ENCODE measurements at regions not wholly inside any gene's neighbourhood (a gene's known extent, or its start where the extent isn't known, plus 50 kb on each side); places are given as distances from the start of the nearest gene placed in this dataset.

- 65 to 76% (median 72%) methylated on average over 2 of the region's 2 CpGs for WGBS, 5 donors
- no peaks in the 10 kb centered on the region for H3K27me3 ChIP-seq
- no peaks in the 10 kb centered on the region for H3K36me3 ChIP-seq
- no peak overlapping the region for H3K4me3 ChIP-seq
- no peak for DNase-seq
- peaks cover 0 to 15% (median 5%) of the 10 kb centered on the region in 4 donors for H3K4me1 ChIP-seq
- intact Hi-C loops (cut with DNase I; ENCODE audit: low total_unique reads), result no loop called here
- no peak for TF ChIP-seq POLR2A (IDR thresholded peaks at IDR 0.05)
- no peak for TF ChIP-seq CTCF (IDR thresholded peaks at IDR 0.05)
- TF ChIP-seq POLR2AphosphoS5 (IDR thresholded peaks at IDR 0.05), result no peak
- TF ChIP-seq EP300 (IDR thresholded peaks at IDR 0.05), result no peak
- H3K27ac ChIP-seq, result no peak overlapping the region
- H3K9me3 ChIP-seq, result no peaks in the 10 kb centered on the region
Observed at GRCh38 chr10:80701706-80702105, 164.0 kb downstream of the SH2D4B start.

GRCh38 chr10:80702143-80702542, 164.4 kb downstream of the SH2D4B start:
- H3K27me3 ChIP-seq, result no peaks in the 10 kb centered on the region
- DNase-seq, result peak in 1 of 2 donors; percentile 58
- no peaks in the 10 kb centered on the region for H3K36me3 ChIP-seq
- H3K9me3 ChIP-seq, result no peaks in the 10 kb centered on the region
- intact Hi-C loops (cut with DNase I; ENCODE audit: low total_unique reads), result no loop called here
- 62 to 68% (median 66%) methylated on average over 6 of the region's 6 CpGs for WGBS, 5 donors
- H3K4me3 ChIP-seq, result no peak overlapping the region
- H3K27ac ChIP-seq, result no peak overlapping the region
- TF ChIP-seq POLR2AphosphoS5 (IDR thresholded peaks at IDR 0.05) (no peak), POLR2A (IDR thresholded peaks at IDR 0.05) (no peak)
- peaks cover 0 to 15% (median 5%) of the 10 kb centered on the region in 4 donors for H3K4me1 ChIP-seq

- peaks cover 0 to 10% (median 0%) of the 10 kb centered on the region in 4 donors for H3K4me1 ChIP-seq
- no peak overlapping the region for H3K27ac ChIP-seq
- no peak for TF ChIP-seq EP300 (IDR thresholded peaks at IDR 0.05)
- no peak overlapping the region for H3K4me3 ChIP-seq
- intact Hi-C loops (cut with DNase I; ENCODE audit: low total_unique reads), result no loop called here
- H3K36me3 ChIP-seq, result no peaks in the 10 kb centered on the region
- no peaks in the 10 kb centered on the region for H3K9me3 ChIP-seq
- no peak for DNase-seq
- H3K27me3 ChIP-seq, result peaks cover 0 to 3% (median 0%) of the 10 kb centered on the region in 3 donors
Observed at GRCh38 chr10:80705899-80706298, 168.2 kb downstream of the SH2D4B start.

GRCh38 chr10:80708185-80708584, 170.5 kb downstream of the SH2D4B start:
- no peaks in the 10 kb centered on the region for H3K36me3 ChIP-seq
- H3K4me3 ChIP-seq, result no peak overlapping the region
- no peak overlapping the region for H3K27ac ChIP-seq
- H3K4me1 ChIP-seq, result no peaks in the 10 kb centered on the region
- H3K9me3 ChIP-seq, result no peaks in the 10 kb centered on the region
- intact Hi-C loops (cut with DNase I; ENCODE audit: low total_unique reads), result no loop called here
- peaks cover 0 to 3% (median 0%) of the 10 kb centered on the region in 3 donors for H3K27me3 ChIP-seq
- no peak for DNase-seq
- TF ChIP-seq POLR2AphosphoS5 (IDR thresholded peaks at IDR 0.05) (no peak), EP300 (IDR thresholded peaks at IDR 0.05) (no peak), CTCF (IDR thresholded peaks at IDR 0.05) (no peak), POLR2A (IDR thresholded peaks at IDR 0.05) (no peak)
- WGBS, 5 donors, result 88 to 93% (median 89%) methylated on average over 2 of the region's 2 CpGs

- Histone ChIP-seq H3K9me3 (no peaks in the 10 kb centered on the region), H3K27me3 (peaks cover 0 to 3% (median 0%) of the 10 kb centered on the region in 3 donors), H3K4me1 (no peaks in the 10 kb centered on the region), H3K4me3 (no peak overlapping the region), H3K36me3 (no peaks in the 10 kb centered on the region), H3K27ac (no peak overlapping the region)
- no peak for DNase-seq
- intact Hi-C loops (cut with DNase I; ENCODE audit: low total_unique reads), result no loop called here
- TF ChIP-seq POLR2AphosphoS5 (IDR thresholded peaks at IDR 0.05), result no peak
- no peak for TF ChIP-seq CTCF (IDR thresholded peaks at IDR 0.05)
- TF ChIP-seq POLR2A (IDR thresholded peaks at IDR 0.05), result no peak
- no peak for TF ChIP-seq EP300 (IDR thresholded peaks at IDR 0.05)
- WGBS, 5 donors, result 77 to 91% (median 85%) methylated on average over 1 of the region's 1 CpG
Observed at GRCh38 chr10:80708808-80709207, 171.1 kb downstream of the SH2D4B start.

Data from stomach (tissue), 8 donors.